GM12873 (cell line): ENCODE measurements at regions not wholly inside any gene's neighbourhood (a gene's known extent, or its start where the extent isn't known, plus 50 kb on each side); places are given as distances from the start of the nearest gene placed in this dataset.

Experiments
- CTCF ChIP-seq: IDR thresholded peaks from 2 replicates; pipeline ENCODE4 v1.5.1; 2012; ENCODE audit warnings: low read depth, mild to moderate bottlenecking, moderate library complexity, low read length, control low read depth; ENCODE audit not compliant: insufficient read depth; ENCODE audit errors: missing control alignments

- no peak for TF ChIP-seq CTCF
Observed at GRCh38 chr3:187989575-187990153, 164.3 kb upstream of the LPP start.

GRCh38 chr3:187992609-187993008 is 161.3 kb upstream of the LPP start:
- TF ChIP-seq CTCF = no peak

- TF ChIP-seq CTCF = no peak
Observed at GRCh38 chr3:187994221-187995042, 159.5 kb upstream of the LPP start.

- no peak for TF ChIP-seq CTCF
Observed at GRCh38 chr3:187995043-187995400, 158.9 kb upstream of the LPP start.

- TF ChIP-seq CTCF = no peak
Observed at GRCh38 chr3:187995667-187996066, 158.3 kb upstream of the LPP start.

- no peak for TF ChIP-seq CTCF
Observed at GRCh38 chr3:187996609-187997008, 157.3 kb upstream of the LPP start.

GRCh38 chr3:187997490-187997889 is 156.5 kb upstream of the LPP start:
- TF ChIP-seq CTCF = no peak
